ENCODE measurements at regions not wholly inside any gene's neighbourhood (a gene's known extent, or its start where the extent isn't known, plus 50 kb on each side); places are given as distances from the start of the nearest gene placed in this dataset.

DNA sequence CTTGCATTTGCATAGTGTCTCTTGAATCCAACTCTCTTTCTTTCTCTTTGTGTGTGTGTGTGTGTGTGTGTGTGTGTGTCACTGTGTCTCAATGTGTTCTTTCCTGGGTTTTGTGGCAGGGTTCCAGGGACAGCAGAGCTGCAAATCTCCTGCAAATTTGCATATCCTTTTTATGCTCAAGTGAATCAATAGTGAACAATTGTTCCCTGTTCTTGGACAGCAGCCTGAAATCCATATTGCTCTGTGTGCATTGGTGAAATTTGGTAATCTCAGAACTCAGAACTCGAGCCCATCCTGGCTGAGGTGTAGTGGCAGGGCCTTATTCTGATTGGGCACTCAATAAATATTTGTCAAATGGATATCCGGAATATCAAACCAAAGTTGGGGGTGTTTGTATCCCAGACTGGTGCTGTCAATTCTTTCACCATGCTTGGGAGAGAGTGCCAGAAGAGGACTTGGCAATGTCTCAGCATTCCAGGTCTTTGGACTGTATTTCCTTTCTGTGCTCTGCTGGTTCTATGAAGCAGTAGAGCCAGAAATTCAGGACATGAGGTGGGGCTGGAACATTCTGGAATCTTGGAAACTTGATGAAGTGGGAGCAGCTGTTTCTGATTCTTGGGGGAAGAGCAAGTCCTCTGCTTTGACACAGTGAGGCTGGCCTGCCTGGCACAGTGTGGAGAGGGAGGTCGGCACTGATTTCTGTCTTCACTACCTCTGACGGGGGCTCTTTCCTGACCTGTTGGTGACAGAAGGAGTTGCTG lies 380.6 kb upstream of the C2CD4B start:
- DNase-seq (ENCODE audit: low read depth) = no peak

DNA sequence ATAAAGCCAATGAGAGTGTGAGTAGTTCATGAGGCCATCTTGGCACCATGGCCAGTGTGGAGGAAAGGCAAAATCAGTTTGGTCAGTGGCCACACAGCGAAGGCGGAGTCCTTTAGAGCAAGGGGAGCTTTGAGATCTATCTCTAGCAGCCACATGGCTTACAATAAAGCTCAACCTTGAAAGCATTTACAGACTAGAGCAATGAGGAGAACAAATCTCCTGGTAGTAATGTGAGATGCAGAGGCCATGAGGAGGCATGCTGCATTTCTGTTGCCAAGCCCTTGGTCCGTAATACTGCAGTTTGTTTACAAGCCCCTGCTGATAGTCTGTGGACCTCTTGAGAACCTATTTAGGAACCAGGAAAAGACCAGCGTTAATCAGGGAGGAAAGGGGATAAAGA lies 381.5 kb upstream of the C2CD4B start:
- no peak for DNase-seq (ENCODE audit: low read depth)

DNA sequence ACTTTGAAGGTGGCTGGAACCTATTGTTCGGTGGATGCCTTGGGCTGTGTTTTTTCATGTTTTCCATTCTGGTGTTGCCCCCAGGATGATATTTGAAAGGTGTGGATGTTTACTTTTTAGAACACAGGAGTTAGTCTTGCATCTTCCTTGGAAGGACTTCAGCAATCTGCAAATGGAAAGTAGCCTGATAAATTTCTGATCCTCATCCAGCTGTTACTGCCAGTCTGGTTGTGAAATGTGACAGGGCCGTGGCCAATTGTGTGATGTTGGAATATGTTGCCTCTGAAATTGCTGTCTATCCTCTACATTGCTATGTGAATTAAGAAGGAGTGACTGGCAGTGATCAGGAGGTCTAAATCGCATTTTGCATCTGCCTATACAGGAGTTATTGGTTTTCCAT lies 382.5 kb upstream of the C2CD4B start:
- DNase-seq (ENCODE audit: low read depth) = no peak

DNA sequence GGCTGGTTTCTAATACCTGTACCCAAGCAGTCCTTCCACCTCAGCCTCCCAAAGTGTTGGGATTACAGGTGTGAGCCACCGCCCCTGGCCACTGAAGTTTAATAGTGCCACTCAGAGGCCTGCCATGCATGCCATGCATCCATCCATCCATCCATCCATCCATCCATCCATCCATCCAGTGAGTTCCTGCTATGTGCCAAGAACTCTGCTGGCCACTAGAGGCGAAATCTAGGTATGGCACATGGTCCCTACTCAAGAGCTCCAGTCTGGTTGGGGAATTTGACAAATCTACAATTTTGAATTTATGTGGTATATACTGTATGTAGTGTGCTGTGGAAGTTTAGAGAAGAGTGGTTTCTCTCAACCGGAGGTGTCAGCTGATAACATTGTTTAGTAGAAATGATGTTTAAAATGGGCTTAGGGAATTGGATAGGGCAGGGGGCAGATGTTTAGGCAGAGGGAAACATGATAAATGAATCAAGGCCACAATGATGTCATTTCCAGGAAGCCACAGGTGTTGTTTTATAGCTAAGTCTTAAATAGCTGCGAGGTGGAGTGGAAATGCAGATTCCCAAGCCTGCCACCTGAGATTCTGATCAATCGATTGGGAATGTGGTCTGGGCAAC lies 384.4 kb upstream of the C2CD4B start:
- DNase-seq (ENCODE audit: low read depth) = no peak

DNA sequence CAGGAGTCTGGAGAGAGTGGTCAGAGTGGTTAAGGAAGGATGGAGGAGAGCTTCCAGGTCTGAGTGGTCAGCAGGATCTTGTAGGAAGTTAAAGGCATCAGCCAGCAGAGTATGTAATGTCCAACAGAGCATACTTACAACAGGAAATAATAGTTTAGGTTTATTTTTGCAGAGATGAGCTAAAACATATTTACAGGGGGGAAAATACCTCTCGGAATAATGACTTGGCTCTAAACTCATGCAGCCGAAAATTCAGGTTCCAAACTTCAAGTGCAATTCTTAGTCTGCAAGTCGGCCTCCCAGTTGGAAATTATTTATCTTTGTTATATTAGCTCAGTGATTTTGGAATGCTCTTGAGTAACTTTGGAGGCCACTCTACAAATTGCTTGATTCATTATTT lies 385.0 kb upstream of the C2CD4B start:
- DNase-seq (ENCODE audit: low read depth) = no peak

DNA sequence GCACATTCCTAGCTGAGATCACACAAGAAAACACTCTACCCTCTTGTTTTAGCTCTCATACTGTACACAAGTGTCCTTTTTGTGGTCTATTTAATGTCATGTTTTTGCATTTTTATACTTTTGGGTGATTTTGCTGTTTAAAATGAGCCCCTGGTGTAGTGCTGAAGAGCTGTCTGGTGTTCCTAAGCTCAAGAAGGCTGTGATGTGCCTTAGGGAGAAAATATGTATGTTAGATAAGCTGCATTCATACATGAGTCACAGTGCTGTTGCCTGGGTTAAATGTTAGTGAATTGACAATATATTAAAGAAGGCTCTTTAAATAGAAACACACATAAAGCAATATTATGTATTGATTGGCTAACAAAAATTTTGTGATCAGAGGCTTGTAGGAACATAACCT lies 387.4 kb upstream of the C2CD4B start:
- no peak for DNase-seq (ENCODE audit: low read depth)

DNA sequence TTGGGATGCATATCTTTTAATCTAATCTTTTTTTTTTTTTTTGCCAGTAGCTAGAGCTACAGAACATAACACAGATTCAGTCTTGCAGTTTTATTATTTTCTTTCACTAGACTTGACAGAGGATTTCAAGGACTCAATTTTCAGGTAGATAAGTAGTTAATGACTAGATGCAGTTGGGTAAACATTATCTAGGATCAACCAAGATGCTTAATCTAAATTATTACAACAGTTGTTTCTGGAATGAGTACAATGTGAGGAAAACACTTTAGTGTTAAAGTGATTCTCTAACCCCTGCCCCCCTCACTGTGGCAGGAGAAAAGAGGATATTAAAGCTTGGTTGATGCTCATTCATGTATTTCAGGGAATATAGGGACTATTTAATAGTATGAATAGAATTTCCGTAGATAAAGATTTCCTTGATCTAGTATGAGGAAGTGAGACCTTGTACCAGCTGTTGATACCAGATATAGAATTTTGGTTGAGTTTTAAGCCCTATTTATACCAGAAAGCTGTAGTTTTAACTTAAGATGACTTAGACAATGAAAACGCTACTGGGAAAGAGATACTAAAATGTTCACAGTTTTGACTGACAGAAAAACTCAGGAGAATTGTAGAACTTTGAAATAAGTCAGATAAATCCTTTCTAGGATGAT lies 389.0 kb upstream of the C2CD4B start:
- no peak for DNase-seq (ENCODE audit: low read depth)

DNA sequence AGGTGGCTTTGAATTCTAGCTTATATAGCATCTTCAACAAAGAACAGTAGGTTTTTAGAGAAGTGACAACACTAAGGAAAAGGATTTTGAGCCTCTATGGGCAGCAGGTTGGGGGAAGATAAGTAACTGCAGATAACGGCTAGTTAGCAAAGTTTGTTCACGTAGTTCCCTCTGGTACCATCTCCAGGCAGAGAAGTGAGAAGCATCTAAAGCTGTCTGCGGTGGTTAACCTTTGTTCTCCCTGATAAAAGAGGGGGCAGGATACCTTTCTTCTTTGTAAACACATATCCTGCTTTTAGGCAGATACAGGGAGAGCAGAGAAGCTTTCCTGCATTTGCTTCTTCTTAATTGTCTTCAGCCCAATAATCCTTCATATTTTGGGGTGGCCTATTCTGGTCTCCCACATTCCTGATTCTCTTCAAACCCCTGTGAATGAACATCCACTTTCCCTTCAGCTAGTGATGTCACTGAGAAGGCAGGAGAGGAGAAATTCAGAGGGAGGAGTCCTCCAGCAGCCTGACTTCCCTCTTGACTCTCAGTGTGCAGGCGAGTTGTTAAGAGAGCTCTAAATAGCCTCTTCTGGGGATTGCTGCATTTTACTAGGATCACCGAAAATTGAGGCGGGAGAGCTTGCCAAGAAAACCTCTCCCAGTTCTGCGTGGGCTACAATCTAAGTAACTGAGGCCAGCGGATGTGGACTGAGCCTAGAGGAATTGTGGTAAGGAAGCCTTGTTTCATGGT lies 393.7 kb upstream of the C2CD4B start:
- DNase-seq (ENCODE audit: low read depth) = no peak

DNA sequence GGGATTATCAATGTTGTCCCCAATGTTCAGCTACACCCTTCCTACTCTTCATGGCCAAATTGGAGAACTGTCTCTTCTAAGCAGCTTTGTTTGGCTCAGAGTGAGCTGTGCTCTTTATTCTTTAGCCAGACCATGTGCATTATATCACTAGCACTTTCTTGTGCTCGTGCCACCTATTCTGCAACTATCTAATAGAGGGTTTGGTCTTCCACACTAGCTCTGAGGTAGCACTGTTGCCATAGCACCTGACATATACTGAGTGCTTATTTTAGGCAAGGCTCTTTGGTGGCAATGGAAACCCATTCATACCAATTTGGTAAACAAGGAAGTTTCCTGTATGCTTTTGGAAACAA lies 394.3 kb upstream of the C2CD4B start:
- no peak for DNase-seq (ENCODE audit: low read depth)

DNA sequence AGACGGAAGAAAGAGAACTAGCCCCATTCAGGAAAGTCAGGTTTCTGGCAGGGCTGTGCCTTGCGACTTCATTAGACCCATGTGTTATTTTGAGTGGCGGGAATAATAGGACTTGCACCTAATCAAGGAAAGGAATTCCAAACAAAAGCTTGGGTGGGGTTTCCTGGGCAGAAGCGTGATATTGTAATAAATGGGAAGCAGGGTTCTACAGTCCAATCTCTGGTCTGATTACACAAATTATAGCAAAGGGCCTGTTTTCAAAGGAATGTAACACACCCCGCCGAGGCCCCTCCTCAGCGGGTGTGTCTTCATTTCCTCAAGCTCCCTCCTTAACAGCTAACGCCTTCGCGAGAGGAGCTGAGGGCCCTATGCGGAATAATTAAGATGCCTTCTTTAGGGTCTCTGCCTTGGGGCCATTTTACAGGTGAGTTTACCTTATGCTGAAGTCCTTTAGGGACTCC lies 396.0 kb upstream of the C2CD4B start:
- DNase-seq (ENCODE audit: low read depth) = no peak

DNA sequence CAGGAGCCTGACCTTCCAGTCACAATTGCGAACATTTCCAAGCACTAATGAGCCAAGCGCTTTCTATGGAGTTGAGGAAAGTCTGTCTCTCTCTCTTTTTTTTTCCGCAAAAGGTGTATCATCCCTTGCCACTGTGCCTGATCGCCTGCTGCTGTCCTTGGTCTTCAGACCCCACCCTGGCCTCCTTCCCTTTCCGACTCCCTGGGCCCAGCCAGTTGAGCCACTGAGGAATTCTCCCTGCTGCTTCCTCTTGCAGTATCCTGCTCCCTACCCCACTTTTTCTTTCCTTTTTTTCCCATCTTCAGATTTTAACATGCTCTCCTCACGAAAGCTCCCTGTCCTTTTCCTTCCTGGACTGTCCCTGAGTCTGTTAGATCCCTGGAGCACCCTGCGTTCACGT lies 396.5 kb upstream of the C2CD4B start:
- DNase-seq (ENCODE audit: low read depth) = no peak

DNA sequence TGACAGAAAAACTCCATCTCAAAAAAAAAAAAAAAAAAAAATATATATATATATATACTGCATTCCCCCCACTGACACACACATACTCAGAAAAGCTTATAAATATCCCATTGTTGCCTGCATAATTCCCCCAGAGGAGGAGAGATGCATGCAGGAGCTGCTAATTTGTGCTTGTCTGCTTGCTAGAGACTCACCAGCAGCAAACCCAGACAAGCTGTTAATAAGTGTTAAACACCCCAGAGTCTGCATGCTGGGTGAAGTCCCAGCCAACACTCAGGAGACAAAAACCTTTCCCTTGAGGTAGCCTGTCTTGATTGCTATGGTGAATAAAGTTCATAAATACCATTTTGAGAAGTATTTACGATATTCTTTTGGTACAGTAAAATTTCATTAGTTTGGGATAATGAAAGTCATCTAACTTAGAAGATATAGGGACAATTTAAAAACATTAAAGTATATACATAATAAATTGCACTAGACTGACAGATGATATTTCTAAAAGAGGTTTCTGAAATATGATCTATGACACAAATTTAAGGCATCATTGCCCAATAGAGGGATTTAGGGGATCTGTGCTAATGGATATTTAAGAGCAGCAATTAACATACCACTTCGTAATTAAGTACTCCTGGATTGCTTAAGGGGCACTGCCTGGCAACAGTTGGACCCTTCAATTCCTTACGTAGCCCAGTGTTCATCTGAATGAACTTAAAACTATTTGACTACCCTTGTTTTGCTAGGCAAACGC lies 400.0 kb upstream of the C2CD4B start:
- DNase-seq (ENCODE audit: low read depth) = no peak

DNA sequence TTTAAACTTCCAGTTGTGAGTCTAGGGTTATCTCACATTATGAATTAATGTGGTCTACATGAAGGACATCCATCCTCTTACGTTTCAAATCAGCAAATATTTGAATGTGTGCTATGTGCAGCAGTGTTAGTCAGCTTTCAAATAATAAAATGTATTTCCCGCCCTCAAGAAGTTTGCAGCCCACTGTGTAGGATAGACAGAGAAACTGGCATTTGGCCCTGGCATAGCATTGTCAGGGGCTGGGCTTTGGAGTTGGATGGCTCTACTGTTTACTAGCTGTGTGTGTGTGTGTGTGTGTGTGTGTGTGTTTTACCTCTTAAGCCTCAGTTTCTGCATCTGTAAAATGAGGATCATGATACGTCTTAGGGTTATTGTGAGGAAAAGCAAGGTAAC lies 400.5 kb upstream of the C2CD4B start:
- no peak for DNase-seq (ENCODE audit: low read depth)

DNA sequence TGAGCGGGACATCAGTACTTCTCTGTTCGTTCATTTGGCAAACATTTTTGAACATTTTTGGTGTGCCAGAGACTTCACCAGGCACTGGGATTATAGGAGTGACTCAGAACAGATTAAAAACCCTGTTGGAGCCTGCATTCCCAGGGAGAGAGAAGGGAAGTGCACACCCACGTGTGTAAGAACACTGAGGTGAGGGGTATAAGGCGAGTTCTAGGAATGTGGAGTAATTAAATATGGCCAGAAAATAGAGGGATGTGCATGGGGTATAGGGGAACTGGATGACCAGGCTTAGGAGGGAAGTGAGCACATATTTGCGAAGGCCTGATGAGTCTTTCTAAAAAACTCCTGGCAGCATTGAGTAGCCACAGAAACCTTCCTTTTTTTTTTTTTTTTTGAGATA lies 401.2 kb upstream of the C2CD4B start:
- DNase-seq (ENCODE audit: low read depth) = no peak

DNA sequence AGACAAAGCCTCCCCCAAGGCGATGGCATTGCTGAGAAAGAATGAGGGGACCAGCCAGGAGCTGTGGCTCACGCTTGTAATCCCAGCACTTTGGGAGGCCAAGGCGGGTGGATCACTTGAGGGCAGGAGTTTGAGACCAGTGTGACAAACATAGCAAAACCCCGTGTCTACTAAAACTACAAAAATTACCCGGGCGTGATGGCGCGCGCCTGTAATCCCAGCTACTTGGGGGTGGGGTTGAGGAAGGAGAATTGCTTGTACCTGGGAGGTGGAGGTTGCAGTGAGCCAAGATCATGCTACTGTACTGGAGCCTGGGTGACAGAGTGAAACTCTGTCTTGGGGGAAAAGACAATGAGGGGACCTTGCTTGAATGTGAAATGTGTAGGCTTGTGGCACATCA lies 402.4 kb upstream of the C2CD4B start:
- no peak for DNase-seq (ENCODE audit: low read depth)

DNA sequence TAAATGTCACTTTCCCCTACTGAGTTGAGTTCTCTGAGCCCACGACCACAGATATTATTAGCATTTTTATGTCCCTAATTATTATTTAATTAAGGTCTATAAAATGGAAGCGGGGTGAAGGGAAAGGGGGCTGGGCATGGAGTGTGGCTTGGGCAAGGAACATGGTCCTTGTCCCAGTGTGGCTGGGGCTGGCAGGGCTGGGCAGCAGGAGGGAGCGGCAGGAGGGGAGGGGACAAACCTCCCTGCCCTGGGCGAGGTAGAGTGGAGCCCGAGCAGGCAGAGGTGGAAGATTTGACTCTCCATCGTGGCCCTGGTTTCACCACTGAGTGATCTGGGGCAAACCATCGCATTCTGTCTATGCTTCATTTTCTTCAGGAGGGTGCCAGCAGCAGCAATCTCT lies 402.9 kb upstream of the C2CD4B start:
- no peak for DNase-seq (ENCODE audit: low read depth)

DNA sequence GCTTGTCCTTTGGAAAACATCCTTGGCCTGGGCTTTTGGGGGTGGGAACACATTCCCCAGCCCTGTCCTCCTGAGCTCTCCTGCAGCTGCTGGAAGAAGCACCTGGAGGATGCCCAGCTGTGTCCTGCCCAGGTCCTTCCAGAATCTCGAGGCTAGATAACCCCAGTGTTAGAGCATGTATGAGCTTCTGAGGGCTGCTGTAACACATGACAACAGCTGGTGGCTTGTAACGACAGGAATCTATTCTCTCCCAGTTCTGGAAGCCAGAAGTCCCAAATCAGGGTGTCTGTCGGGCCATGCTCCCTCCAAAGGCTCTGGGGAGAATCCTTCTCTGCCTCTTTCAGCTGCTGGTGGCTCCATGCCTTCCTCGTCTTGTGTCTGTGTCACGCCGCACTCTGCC lies 403.6 kb upstream of the C2CD4B start:
- DNase-seq (ENCODE audit: low read depth) = no peak

DNA sequence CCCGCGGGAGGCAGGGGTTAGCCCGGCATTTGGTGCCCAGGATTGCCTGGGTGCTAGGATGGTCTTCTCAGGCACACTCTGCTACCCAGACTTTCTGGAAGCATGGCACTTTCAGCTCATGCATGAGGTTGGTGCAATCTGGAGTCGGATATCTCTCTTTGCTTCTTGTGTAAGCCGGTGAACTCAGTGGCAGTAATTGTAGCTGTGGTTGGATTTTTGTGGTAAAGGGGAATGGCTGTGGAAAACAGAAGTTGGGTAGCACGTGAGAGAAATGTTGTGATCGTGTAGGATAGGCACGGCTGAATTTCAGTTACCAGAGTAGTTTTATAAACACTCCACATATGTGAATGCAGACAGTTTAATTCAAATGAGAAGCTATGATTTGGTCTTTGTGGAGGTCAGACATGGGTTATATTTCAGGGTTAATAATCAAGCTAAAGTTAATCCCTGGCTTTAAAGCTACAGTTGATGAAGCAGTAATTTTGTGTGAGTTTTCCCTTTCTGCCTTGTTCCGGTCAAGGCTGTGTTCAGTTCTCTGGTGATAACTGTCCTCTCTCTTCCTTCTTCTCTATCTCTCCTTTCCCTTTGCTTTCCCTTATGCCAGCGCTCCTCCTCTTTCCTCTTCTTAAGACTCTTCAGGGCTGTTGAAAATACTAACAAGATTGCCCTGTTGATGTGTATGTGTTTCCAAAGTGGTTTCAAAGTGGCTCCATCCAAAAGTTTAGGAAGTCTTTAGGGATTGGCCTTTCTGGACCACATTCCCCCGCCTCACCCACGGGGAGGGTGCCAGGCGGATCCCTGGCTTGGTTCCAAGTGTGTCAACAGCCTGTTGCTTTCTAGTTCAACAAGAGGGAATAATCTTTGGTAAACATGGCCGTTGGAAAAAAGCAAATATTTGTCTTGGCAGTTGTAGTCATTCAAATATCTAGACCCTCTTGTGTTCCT lies 404.6 kb upstream of the C2CD4B start:
- DNase-seq (ENCODE audit: low read depth) = no peak

DNA sequence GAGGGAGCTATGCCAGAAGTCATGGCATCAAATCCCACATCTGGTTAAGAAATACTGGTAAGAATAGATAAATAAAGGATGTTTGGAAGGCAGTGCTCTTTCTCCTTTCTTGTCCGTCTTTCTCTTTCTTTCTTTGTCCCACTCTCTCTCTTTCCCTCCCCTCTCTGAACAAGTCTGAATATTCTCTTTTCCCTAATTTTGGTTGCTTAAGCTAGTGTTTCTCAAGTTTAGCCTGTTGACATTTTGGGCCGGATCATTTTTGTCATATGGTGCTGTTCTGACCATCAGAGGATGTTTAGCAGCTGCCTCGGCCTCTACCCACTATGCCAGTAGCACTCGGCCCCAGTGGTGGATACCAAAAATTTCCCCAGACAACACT lies 405.3 kb upstream of the C2CD4B start:
- no peak for DNase-seq (ENCODE audit: low read depth)

DNA sequence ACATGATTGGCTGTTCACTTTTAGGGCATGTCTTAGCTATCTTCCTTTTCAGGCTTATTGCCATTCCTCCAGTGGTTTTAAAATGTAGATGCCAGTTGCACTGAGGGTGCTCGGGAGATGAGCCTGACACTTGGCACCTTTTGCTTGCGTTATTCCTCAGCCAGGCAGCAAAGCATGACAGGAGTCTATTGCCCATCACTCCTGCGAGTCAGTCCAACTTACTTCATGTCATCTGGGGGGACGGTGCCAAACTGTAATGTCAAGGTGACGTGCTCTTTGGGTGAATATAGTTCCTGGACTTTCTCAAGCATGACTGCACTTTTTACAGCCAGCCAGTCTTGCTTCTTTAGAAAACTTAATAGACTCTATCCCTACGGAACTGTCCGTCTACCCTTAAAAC lies 406.0 kb upstream of the C2CD4B start:
- no peak for DNase-seq (ENCODE audit: low read depth)

DNA sequence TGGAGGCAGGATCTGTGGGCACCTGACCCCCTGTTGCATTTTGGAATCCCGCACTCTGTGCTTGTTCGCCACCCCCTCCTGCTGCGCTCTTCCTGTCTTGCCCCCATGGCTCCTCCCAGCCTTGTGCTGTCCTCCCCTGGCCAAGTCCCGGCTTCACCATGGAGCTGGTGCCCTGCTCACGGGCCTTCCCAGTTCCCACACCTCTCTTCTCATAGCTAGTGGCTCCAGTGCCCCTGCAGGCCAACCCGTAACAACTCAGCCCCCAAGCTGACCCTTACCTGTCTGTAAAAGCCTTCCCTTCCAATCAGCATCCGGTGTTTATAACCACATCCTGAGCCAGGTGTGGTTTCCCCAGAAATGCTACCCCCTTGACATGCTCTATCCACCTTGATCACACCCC lies 407.7 kb upstream of the C2CD4B start:
- DNase-seq (ENCODE audit: low read depth) = no peak
